ENCODE measurements at regions not wholly inside any gene's neighbourhood (a gene's known extent, or its start where the extent isn't known, plus 50 kb on each side); places are given as distances from the start of the nearest gene placed in this dataset.

DNA sequence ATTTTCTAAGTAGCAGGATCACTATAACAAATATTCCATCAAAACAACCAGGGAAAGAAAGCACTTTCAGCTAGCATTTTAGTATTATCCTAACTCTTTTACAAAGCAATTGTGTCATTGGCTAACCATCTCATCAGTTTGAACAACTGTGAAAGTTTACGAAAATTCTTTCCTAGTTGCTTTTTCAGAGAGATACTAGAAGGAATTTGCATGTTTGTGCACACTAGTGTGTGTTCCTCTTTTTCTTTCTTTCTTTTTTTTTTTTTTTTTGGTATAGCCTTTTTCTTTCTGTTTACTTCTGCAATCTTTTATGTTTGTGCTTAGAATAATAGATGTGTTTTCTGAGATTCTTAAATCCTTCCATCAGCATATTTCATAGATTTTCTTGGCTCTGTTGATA, 124.7 kb upstream of the SEMA6A start:
- no peak for DNase-seq (ENCODE audit: low read depth)

DNA sequence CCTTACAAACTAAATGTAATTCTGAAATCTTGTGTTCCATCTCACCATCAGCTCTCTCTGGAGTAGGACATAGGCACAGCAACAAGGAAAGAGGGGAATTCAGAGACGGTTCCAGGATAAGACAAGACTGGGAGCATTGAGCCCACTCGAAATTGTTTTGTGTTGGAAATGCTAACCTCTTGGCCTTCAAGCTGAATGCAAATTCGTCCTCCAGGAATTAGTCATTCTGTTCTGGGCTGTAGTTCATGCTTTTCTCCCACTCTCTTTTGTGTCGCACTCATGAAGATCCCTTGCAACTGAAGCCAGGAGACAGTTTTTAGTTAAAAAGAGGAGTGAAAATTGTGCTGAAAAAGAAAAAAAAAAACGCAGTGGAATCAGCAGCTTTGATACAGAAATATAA, 121.7 kb upstream of the SEMA6A start:
- DNase-seq (ENCODE audit: low read depth) = no peak

GRCh38 chr5:116695681-116696080, 121.1 kb upstream of the SEMA6A start:
- DNase-seq (ENCODE audit: low read depth) = no peak

DNA sequence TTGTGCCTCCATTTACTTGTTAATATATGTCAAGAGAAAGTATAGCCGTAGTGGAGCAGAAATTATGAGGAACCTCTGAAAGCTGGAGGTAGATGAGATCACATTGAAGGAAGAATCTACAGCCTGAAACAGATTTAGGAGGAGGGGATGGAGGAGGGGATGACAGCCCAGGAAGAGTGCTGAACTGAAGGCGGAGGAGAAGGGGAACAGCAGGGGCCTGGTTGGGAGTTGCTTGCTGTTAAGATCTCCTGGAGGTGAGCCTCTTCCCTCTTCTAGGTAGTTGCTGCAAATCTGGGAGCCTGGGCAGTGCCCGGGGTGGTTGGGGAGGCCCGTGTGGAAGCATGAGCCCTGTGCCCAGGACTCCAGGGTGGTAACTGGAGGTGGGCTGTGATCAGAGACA, 111.8 kb upstream of the SEMA6A start:
- no peak for DNase-seq (ENCODE audit: low read depth)

GRCh38 chr5:116685931-116686330, 111.3 kb upstream of the SEMA6A start:
- DNase-seq (ENCODE audit: low read depth) = no peak

GRCh38 chr5:116685069-116685468, 110.4 kb upstream of the SEMA6A start:
- DNase-seq (ENCODE audit: low read depth) = no peak

DNA sequence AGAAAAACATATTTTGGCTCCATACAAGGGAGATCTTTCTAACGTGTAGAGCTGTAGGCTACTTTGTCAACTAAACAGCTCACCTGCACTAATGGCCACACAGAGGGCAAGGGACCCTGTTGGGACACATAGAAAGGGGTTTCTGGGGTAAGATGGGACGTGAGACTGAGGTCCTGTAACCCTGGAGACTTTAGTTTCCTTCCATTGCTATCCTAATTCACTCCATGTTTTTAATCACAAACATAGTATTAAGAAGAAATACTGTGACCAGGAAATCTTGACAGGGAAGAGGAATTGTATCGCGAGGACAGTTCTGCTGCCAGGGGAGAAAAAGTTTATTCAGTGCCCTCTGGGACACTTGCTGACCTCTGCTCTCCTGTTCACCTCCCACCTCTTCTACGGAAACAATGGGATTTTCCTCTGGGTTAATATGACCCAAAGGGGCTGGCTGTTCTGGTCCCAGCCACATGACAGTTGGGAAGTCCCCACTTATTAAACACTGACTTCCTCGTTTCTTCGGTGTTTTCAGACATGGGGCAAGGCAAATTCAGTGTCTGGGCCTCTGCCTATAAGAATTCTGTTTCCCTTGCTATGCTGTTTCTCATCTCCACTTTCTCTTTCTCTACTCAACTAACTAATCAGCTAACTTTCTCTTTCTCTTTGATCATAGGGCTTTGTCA, 106.9 kb upstream of the SEMA6A start:
- DNase-seq (ENCODE audit: low read depth) = no peak

DNA sequence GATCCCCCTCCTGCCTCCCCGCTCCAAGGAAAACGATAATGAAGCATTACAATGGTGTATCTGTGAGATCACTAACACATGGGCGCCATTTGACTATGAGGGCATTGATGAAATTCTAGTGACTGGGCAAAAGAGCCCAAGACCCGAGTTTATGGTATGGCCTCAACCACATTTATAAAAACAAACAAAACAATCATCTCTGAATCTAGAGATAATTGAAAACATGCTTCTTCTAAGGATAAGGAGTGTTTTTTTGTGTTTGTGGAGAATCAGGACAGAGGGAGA, 100.9 kb upstream of the SEMA6A start:
- no peak for DNase-seq (ENCODE audit: low read depth)

GRCh38 chr5:116674881-116675625, 100.4 kb upstream of the SEMA6A start:
- DNase-seq (ENCODE audit: low read depth) = no peak

- no peak for DNase-seq (ENCODE audit: low read depth)
Observed at GRCh38 chr5:116673453-116673852, 98.8 kb upstream of the SEMA6A start.

DNA sequence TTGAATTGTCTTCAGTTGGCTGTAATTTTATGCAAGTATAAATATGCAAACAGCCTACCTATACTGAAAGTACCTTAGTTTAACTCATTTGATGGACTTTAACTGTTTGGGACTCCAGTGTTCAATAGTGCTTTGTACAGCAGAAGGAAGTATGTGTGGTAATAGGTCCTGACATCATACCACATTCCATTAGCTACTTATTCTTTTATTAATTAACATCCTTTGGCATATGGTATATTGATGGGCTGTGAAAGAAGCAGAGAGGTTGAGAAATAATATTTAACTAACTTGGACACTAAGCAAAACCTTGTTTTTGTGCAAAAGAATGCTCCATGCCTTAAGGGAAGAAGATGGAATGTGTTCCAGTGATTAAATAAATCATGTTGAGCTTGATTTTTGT, 97.6 kb upstream of the SEMA6A start:
- no peak for DNase-seq (ENCODE audit: low read depth)

DNA sequence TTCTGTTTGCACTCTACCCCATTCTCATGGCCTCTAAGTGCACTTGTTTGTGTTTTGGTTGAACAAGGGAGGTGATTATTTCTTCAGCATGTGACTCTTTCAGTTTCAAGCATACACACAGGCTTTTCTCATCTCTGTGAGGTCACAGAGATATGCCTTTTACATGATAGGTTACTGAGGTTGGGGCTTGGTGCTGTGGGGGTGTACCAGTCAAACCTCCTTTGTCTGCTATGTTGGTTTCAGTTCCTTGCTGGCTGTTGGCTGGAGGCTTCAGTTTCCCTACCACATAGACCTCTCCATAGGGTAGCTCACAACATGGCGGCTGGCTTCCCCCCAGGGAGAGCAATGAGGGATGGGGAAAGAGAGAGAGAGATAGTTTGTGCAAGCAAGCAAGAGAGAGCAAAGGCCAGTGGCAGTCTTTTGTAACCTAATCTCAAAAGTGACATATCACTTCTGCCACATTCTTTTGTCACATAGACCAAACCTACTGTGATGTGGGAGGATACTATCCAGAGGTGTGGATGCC, 96.7 kb upstream of the SEMA6A start:
- DNase-seq (ENCODE audit: low read depth) = no peak

DNA sequence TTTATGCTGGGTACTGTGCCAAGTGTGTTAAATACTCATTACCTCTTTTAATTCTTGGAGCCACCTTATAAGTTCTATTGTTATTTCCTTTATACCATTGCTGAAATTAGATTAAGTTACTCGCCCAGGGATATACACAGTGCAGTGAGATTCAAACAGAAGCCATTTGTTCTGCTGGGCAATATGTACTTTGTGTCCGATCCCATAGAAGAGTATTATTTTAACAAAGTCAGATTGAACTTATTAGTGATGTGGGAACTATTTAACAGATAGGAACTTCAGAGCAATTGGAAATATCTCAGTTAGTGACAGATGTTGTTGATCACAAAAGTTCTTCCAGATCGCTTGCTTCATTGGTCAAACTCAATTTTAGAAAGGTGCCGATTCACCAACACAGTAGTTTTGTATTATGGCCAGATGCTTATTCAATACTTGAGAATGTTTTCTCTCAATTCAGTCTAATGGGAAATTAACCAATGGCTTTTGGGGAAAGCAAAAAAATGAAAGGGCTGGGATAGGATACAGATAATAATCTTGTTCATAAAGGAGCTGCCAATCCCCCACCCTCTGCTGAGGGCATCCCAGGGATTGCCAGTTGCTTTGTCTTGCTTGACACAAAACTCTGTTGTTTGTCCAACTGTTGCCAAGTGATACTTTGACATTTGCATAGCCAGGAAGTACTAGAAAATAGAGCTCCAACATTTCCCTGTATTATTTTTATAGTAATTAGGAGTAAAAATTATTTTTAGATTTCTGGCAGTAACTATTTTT, 94.8 kb upstream of the SEMA6A start:
- DNase-seq (ENCODE audit: low read depth) = no peak

- DNase-seq (ENCODE audit: low read depth) = no peak
Observed at GRCh38 chr5:116668390-116668789, 93.8 kb upstream of the SEMA6A start.

GRCh38 chr5:116666901-116667300, 92.3 kb upstream of the SEMA6A start:
- no peak for DNase-seq (ENCODE audit: low read depth)

- DNase-seq (ENCODE audit: low read depth) = no peak
Observed at GRCh38 chr5:116664988-116665387, 90.4 kb upstream of the SEMA6A start.

- DNase-seq (ENCODE audit: low read depth) = no peak
Observed at GRCh38 chr5:116663081-116663480, 88.5 kb upstream of the SEMA6A start.

- DNase-seq (ENCODE audit: low read depth) = no peak
Observed at GRCh38 chr5:116661419-116661818, 86.8 kb upstream of the SEMA6A start.

DNA sequence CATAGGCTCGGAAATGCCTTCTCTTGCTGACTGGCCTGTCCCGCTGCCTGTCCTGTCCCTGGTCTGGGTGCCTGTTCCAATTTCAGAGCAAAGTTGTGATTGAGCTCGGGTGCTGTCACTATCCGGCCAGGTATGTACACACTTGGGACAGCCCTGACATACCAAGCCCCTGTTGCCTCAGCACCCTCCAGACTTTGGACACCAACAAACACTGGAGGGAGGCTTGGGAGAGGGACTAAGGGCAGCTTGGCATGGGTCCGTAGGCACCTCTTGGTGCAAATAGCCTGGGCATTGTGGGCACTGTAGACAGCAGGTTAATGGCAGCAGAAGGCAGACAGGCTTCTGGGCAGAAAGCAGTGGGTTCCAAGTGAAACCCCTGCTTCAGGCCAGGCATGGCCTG, 86.3 kb upstream of the SEMA6A start:
- no peak for DNase-seq (ENCODE audit: low read depth)

DNA sequence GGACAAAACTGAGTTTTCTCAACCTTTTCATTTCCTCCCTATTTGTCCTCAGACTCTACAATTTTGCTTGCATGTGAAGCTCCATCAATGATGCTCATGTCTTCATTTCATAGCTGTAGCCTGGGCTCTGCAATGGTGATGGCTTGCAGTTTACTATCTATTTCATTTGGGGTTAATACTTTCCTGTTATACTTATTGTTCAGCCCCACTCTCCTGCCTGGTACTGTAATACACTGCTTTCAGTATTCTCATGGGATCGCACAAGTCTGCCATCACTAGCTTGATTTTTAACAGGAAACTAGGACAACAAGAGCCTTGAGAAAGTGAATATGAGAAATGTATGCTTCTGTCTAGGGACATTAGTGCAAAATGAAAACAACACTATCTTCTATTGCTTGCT, 84.2 kb upstream of the SEMA6A start:
- no peak for DNase-seq (ENCODE audit: low read depth)

DNA sequence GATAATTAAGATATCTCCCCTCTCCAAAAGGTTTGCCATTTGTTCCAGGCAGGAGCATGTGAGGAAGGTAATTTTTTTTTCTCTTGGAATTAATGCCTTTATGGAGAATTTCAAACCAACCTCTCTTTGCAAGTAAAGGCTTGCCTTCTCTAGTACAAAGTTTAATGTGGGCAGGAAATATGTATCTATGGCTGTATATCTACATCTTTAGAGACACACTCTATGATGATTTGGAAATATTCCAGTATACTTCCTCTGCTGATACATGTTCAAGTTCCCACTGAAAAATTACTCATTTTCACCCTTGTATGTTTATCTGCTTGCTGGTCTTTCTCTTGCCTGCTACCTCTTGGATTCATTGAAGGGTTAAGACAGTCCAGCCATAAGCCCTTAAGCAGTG, 83.5 kb upstream of the SEMA6A start:
- DNase-seq (ENCODE audit: low read depth) = no peak

GRCh38 chr5:116655431-116655830, 80.8 kb upstream of the SEMA6A start:
- no peak for DNase-seq (ENCODE audit: low read depth)

- no peak for DNase-seq (ENCODE audit: low read depth)
Observed at GRCh38 chr5:116654925-116655324, 80.3 kb upstream of the SEMA6A start.

Measured in M059J (cell line).